Karpas-422 (cell line): ENCODE measurements at regions not wholly inside any gene's neighbourhood (a gene's known extent, or its start where the extent isn't known, plus 50 kb on each side); places are given as distances from the start of the nearest gene placed in this dataset.

Experiments
- DNase-seq: peaks from one replicate; pipeline ENCODE4 v3.0.0-alpha.2; 2015
- H2AFZ ChIP-seq: fragments of 200-600 bp; sonication (generic); 2 replicates; pipeline ENCODE4 v1.6.1; 2014; ENCODE audit warnings: antibody characterized with exemption, low read length, mixed read lengths
- H3K27ac ChIP-seq: fragments of 200-600 bp; sonication (generic); 2 replicates; pipeline ENCODE4 v1.5.1; 2014; ENCODE audit warnings: mild to moderate bottlenecking, low read length, moderate library complexity
- H3K27me3 ChIP-seq: fragments of 200-600 bp; sonication (generic); 2 replicates; pipeline ENCODE4 v1.6.1; 2014; ENCODE audit warnings: low read length, mixed read lengths
- H3K36me3 ChIP-seq: fragments of 200-600 bp; sonication (generic); 2 replicates; pipeline ENCODE4 v1.6.1; 2014; ENCODE audit warnings: low read length, mixed read lengths; ENCODE audit not compliant: insufficient read depth
- H3K4me1 ChIP-seq: fragments of 200-600 bp; sonication (generic); 2 replicates; pipeline ENCODE4 v1.6.1; 2014; ENCODE audit warnings: mild to moderate bottlenecking, low read length, mixed read lengths
- H3K4me2 ChIP-seq: fragments of 200-600 bp; sonication (generic); 2 replicates; pipeline ENCODE4 v1.6.1; 2014; ENCODE audit warnings: low read length, low read depth, mild to moderate bottlenecking; ENCODE audit not compliant: poor library complexity, severe bottlenecking
- H3K4me3 ChIP-seq: fragments of 200-600 bp; sonication (generic); 2 replicates; pipeline ENCODE4 v1.5.1; 2014; ENCODE audit warnings: mild to moderate bottlenecking, antibody characterized with exemption, low read length, mixed read lengths
- H3K79me2 ChIP-seq: fragments of 200-600 bp; sonication (generic); 2 replicates; pipeline ENCODE4 v1.6.1; 2014; ENCODE audit warnings: mild to moderate bottlenecking, low read length, mixed read lengths
- H3K9ac ChIP-seq: fragments of 200-600 bp; sonication (generic); 2 replicates; pipeline ENCODE4 v1.6.0; 2014; ENCODE audit warnings: low read length
- H3K9me2 ChIP-seq: fragments of 200-600 bp; sonication (generic), shearing (Covaris generic); replicated peaks from 2 replicates; pipeline ENCODE4 v1.6.0; 2014; ENCODE audit warnings: mild to moderate bottlenecking, low read length, moderate library complexity; ENCODE audit not compliant: insufficient read depth
- H3K9me3 ChIP-seq: fragments of 300-700, 200-600 bp; sonication (generic); 2 replicates; pipeline ENCODE4 v1.6.1; 2014; ENCODE audit warnings: low read length, mixed read lengths
- H4K20me1 ChIP-seq: fragments of 200-600 bp; sonication (generic); 2 replicates; pipeline ENCODE4 v1.6.1; 2014; ENCODE audit warnings: mild to moderate bottlenecking, antibody characterized with exemption, low read length, low read depth; ENCODE audit not compliant: insufficient read depth

GRCh38 chr7:145497911-145498525 is 618.6 kb upstream of the CNTNAP2 start:
- H3K4me3 ChIP-seq, result no peak overlapping the region
- H3K79me2 ChIP-seq, result no peaks in the 10 kb centered on the region
- H3K27ac ChIP-seq, result no peak overlapping the region

GRCh38 chr7:145490356-145490755 is 626.2 kb upstream of the CNTNAP2 start:
- no peaks in the 10 kb centered on the region for H4K20me1 ChIP-seq
- H3K79me2 ChIP-seq, result no peaks in the 10 kb centered on the region
- no peak overlapping the region for H3K4me3 ChIP-seq
- no peak overlapping the region for H2AFZ ChIP-seq
- H3K9me3 ChIP-seq, result peaks cover 21% of the 10 kb centered on the region
- no peak overlapping the region for H3K4me2 ChIP-seq
- H3K36me3 ChIP-seq, result no peaks in the 10 kb centered on the region
- no peaks in the 10 kb centered on the region for H3K9me2 ChIP-seq
- no peak for DNase-seq
- no peaks in the 10 kb centered on the region for H3K27me3 ChIP-seq
- no peaks in the 10 kb centered on the region for H3K4me1 ChIP-seq
- no peak overlapping the region for H3K9ac ChIP-seq
- no peak overlapping the region for H3K27ac ChIP-seq

More at GRCh38 chr7:145497911-145498525, 618.6 kb upstream of the CNTNAP2 start:
- Histone ChIP-seq H3K27me3 (no peaks in the 10 kb centered on the region), H3K36me3 (no peaks in the 10 kb centered on the region), H3K9me3 (peaks cover 16% of the 10 kb centered on the region; the same call in 1 of the 2 replicates), H3K4me1 (no peaks in the 10 kb centered on the region), H3K9ac (no peak overlapping the region), H3K4me2 (no peak overlapping the region), H2AFZ (no peak overlapping the region), H4K20me1 (no peaks in the 10 kb centered on the region), H3K9me2 (no peaks in the 10 kb centered on the region)
- DNase-seq, result no peak

- no peak overlapping the region for H3K27ac ChIP-seq
- H3K79me2 ChIP-seq, result no peaks in the 10 kb centered on the region
- H3K4me1 ChIP-seq, result no peaks in the 10 kb centered on the region
- H4K20me1 ChIP-seq, result no peaks in the 10 kb centered on the region
- no peak overlapping the region for H2AFZ ChIP-seq
- no peaks in the 10 kb centered on the region for H3K27me3 ChIP-seq
- DNase-seq, result no peak
- H3K9me2 ChIP-seq, result no peaks in the 10 kb centered on the region
- H3K9ac ChIP-seq, result no peak overlapping the region
- H3K4me2 ChIP-seq, result no peak overlapping the region
- peaks cover 21% of the 10 kb centered on the region for H3K9me3 ChIP-seq
- no peak overlapping the region for H3K4me3 ChIP-seq
- no peaks in the 10 kb centered on the region for H3K36me3 ChIP-seq
Observed at GRCh38 chr7:145489609-145490008, 627.0 kb upstream of the CNTNAP2 start.

- Histone ChIP-seq H3K9me2 (no peaks in the 10 kb centered on the region), H4K20me1 (no peaks in the 10 kb centered on the region), H3K4me2 (no peak overlapping the region), H3K9me3 (peaks cover 26% of the 10 kb centered on the region), H3K79me2 (no peaks in the 10 kb centered on the region), H2AFZ (no peak overlapping the region), H3K27me3 (no peaks in the 10 kb centered on the region), H3K36me3 (no peaks in the 10 kb centered on the region), H3K4me1 (no peaks in the 10 kb centered on the region), H3K4me3 (no peak overlapping the region), H3K27ac (no peak overlapping the region), H3K9ac (no peak overlapping the region)
- DNase-seq, result no peak
Observed at GRCh38 chr7:145488816-145489215, 627.8 kb upstream of the CNTNAP2 start.

GRCh38 chr7:145481985-145482384 is 634.6 kb upstream of the CNTNAP2 start:
- Histone ChIP-seq H3K27me3 (no peaks in the 10 kb centered on the region), H3K79me2 (no peaks in the 10 kb centered on the region), H3K9me2 (no peaks in the 10 kb centered on the region), H3K4me1 (no peaks in the 10 kb centered on the region), H3K27ac (no peak overlapping the region), H3K4me2 (no peak overlapping the region), H3K9me3 (peaks cover 16% of the 10 kb centered on the region; the same call in 1 of the 2 replicates), H3K36me3 (no peaks in the 10 kb centered on the region), H2AFZ (no peak overlapping the region), H4K20me1 (no peaks in the 10 kb centered on the region), H3K9ac (no peak overlapping the region), H3K4me3 (no peak overlapping the region)
- DNase-seq, result no peak

- DNase-seq, result no peak
- Histone ChIP-seq H3K27ac (no peak overlapping the region), H4K20me1 (no peaks in the 10 kb centered on the region), H3K36me3 (no peaks in the 10 kb centered on the region), H3K4me1 (no peaks in the 10 kb centered on the region), H3K9ac (no peak overlapping the region), H3K27me3 (no peaks in the 10 kb centered on the region), H3K9me2 (no peaks in the 10 kb centered on the region), H3K79me2 (no peaks in the 10 kb centered on the region), H3K4me3 (no peak overlapping the region), H2AFZ (no peak overlapping the region), H3K4me2 (no peak overlapping the region), H3K9me3 (peaks cover 6% of the 10 kb centered on the region; the same call in 1 of the 2 replicates)
Observed at GRCh38 chr7:145478541-145478940, 638.1 kb upstream of the CNTNAP2 start.

GRCh38 chr7:145474009-145474686 is 638.3 kb upstream of the TPK1 start:
- Histone ChIP-seq H3K4me1 (no peaks in the 10 kb centered on the region), H3K9ac (no peak overlapping the region), H3K9me2 (no peaks in the 10 kb centered on the region), H3K27ac (no peak overlapping the region), H3K4me3 (no peak overlapping the region), H4K20me1 (no peaks in the 10 kb centered on the region), H2AFZ (no peak overlapping the region), H3K4me2 (no peak overlapping the region), H3K79me2 (no peaks in the 10 kb centered on the region), H3K27me3 (no peaks in the 10 kb centered on the region), H3K36me3 (no peaks in the 10 kb centered on the region), H3K9me3 (peaks cover 4% of the 10 kb centered on the region; the same call in 1 of the 2 replicates)
- no peak for DNase-seq

GRCh38 chr7:145471883-145472282 is 636.0 kb upstream of the TPK1 start:
- Histone ChIP-seq H3K4me3 (no peak overlapping the region), H3K36me3 (no peaks in the 10 kb centered on the region), H2AFZ (no peak overlapping the region), H3K27ac (no peak overlapping the region), H3K79me2 (no peaks in the 10 kb centered on the region), H3K27me3 (no peaks in the 10 kb centered on the region), H3K4me2 (no peak overlapping the region), H4K20me1 (no peaks in the 10 kb centered on the region), H3K9me2 (no peaks in the 10 kb centered on the region), H3K9me3 (peaks cover 6% of the 10 kb centered on the region; the same call in 1 of the 2 replicates), H3K4me1 (no peaks in the 10 kb centered on the region), H3K9ac (no peak overlapping the region)
- DNase-seq, result no peak
